ENCODE measurements at regions not wholly inside any gene's neighbourhood (a gene's known extent, or its start where the extent isn't known, plus 50 kb on each side); places are given as distances from the start of the nearest gene placed in this dataset.

DNA sequence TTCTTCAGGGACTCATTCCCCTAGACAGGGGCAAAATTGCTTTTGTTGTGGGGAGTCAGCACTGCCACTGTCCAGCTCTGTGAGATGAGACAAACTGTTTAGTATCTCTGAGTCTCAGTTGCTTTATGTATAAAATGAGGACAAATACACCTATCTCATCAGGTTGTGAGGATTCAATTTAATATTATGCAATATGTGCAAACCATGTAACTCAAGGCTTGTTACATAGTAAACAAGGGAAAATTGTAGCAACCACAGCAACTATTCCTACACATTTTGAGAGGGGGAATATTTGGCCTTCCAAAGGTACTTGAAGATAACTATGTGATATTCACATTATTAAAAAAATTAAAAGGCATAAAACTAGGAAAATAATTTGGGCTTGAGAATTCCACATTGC, 411.9 kb upstream of the SLC30A5 start:
- no peaks in the 10 kb centered on the region for H3K9me3 ChIP-seq
- in situ Hi-C loops (cut with MboI; ENCODE audit: low pct_ligation_motif_present in 1 of 4, low pct_unique_long_range_greater_than_20kb in 1 of 4, low sequenced_read_pairs in 3 of 4) = no loop called here
- no peak for DNase-seq
- intact Hi-C loops (cut with DNase I; ENCODE audit: low total_unique reads) = no loop called here
- peaks cover 0 to 17% (median 11%) of the 10 kb centered on the region in 4 donors for H3K4me1 ChIP-seq
- H3K27me3 ChIP-seq = no peaks in the 10 kb centered on the region
- H3K27ac ChIP-seq = peak overlapping the region in 1 of 4 donors; percentile 41
- no peak for TF ChIP-seq POLR2A (IDR thresholded peaks at IDR 0.05)
- no peak for TF ChIP-seq POLR2AphosphoS5 (IDR thresholded peaks at IDR 0.05)
- no peak for TF ChIP-seq EP300 (IDR thresholded peaks at IDR 0.05; ENCODE audit: low read depth)
- TF ChIP-seq, protein P1, sequence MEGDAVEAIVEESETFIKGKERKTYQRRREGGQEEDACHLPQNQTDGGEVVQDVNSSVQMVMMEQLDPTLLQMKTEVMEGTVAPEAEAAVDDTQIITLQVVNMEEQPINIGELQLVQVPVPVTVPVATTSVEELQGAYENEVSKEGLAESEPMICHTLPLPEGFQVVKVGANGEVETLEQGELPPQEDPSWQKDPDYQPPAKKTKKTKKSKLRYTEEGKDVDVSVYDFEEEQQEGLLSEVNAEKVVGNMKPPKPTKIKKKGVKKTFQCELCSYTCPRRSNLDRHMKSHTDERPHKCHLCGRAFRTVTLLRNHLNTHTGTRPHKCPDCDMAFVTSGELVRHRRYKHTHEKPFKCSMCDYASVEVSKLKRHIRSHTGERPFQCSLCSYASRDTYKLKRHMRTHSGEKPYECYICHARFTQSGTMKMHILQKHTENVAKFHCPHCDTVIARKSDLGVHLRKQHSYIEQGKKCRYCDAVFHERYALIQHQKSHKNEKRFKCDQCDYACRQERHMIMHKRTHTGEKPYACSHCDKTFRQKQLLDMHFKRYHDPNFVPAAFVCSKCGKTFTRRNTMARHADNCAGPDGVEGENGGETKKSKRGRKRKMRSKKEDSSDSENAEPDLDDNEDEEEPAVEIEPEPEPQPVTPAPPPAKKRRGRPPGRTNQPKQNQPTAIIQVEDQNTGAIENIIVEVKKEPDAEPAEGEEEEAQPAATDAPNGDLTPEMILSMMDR (IDR thresholded peaks at IDR 0.05) = no peak
- no peak overlapping the region for H3K4me3 ChIP-seq
- H3K36me3 ChIP-seq = no peaks in the 10 kb centered on the region

GRCh38 chr5:68682400-68683160, 411.2 kb upstream of the SLC30A5 start:
- intact Hi-C loops (cut with DNase I; ENCODE audit: low total_unique reads) = no loop called here
- peak; percentile 33 for DNase-seq
- peaks cover 0 to 17% (median 11%) of the 10 kb centered on the region in 4 donors for H3K4me1 ChIP-seq
- no peaks in the 10 kb centered on the region for H3K27me3 ChIP-seq
- H3K4me3 ChIP-seq = no peak overlapping the region
- WGBS, 2 donors (ENCODE audit: low coverage in 1 of 2) = 53 to 58% methylated on average over 5 to 6 of the region's 6 CpGs
- no peaks in the 10 kb centered on the region for H3K9me3 ChIP-seq
- TF ChIP-seq POLR2AphosphoS5 (IDR thresholded peaks at IDR 0.05) (no peak), POLR2A (IDR thresholded peaks at IDR 0.05) (no peak), EP300 (IDR thresholded peaks at IDR 0.05; ENCODE audit: low read depth) (no peak)
- TF ChIP-seq, protein P1 (IDR thresholded peaks at IDR 0.05) = no peak
- in situ Hi-C loops (cut with MboI; ENCODE audit: low pct_ligation_motif_present in 1 of 4, low pct_unique_long_range_greater_than_20kb in 1 of 4, low sequenced_read_pairs in 3 of 4) = no loop called here
- H3K27ac ChIP-seq = peak overlapping the region; percentile 11 to 42 (median 31)
- no peaks in the 10 kb centered on the region for H3K36me3 ChIP-seq

DNA sequence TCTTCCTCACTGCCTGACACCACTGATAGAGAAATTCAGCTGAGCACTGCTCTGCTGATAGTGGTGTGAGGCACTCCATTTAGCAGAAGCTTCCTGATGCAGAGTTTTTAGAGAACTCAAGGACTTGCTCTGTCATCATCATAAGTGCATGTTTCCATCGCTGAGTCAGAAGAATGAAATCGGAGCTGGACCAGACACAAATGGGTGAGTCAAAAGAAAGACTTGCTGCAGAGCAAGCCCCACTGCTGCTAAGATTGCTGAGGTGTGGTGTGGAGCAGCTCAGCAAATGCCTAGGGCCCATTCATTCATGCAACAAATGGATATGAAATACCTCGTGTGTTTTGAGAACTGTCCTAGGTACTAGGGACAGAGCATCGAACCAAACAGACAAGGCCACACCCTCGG, 410.2 kb upstream of the SLC30A5 start:
- H3K4me3 ChIP-seq = no peak overlapping the region
- H3K36me3 ChIP-seq = no peaks in the 10 kb centered on the region
- intact Hi-C loops (cut with DNase I; ENCODE audit: low total_unique reads) (no loop called here), in situ Hi-C loops (cut with MboI; ENCODE audit: low pct_ligation_motif_present in 1 of 4, low pct_unique_long_range_greater_than_20kb in 1 of 4, low sequenced_read_pairs in 3 of 4) (no loop called here)
- H3K27ac ChIP-seq = peak overlapping the region in 1 of 4 donors; percentile 30
- no peak for DNase-seq
- no peaks in the 10 kb centered on the region for H3K9me3 ChIP-seq
- TF ChIP-seq POLR2A (IDR thresholded peaks at IDR 0.05) = no peak
- TF ChIP-seq, protein P1 (IDR thresholded peaks at IDR 0.05) = no peak
- no peak for TF ChIP-seq EP300 (IDR thresholded peaks at IDR 0.05; ENCODE audit: low read depth)
- TF ChIP-seq POLR2AphosphoS5 (IDR thresholded peaks at IDR 0.05) = no peak
- 34 to 36% methylated on average over 3 to 5 of the region's 5 CpGs for WGBS, 2 donors (ENCODE audit: low coverage in 1 of 2)
- peaks cover 0 to 17% (median 11%) of the 10 kb centered on the region in 4 donors for H3K4me1 ChIP-seq
- H3K27me3 ChIP-seq = no peaks in the 10 kb centered on the region

DNA sequence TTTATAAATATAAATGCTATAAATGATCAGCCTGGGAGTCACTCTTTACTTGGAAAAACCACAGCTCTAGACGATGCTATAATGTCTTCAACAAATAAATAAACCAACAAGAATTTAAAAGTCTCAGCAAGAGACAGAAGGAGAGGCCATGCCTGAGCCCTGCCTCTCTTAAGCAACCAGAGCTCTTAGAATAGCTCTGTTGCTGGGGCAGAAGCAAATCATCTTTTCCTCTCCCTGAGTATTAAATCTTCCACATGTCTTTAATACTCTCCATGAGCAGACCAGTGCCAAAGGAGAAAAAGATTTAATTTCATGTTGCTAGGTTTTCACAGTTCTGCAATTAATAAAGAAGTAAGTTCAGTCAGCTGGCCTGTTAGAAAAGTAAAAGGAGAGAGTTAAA, 408.0 kb upstream of the SLC30A5 start:
- TF ChIP-seq, protein P1 (IDR thresholded peaks at IDR 0.05) = no peak
- TF ChIP-seq EP300 (IDR thresholded peaks at IDR 0.05; ENCODE audit: low read depth) (no peak), POLR2AphosphoS5 (IDR thresholded peaks at IDR 0.05) (no peak), POLR2A (IDR thresholded peaks at IDR 0.05) (no peak)
- peaks cover 0 to 17% (median 11%) of the 10 kb centered on the region in 4 donors for H3K4me1 ChIP-seq
- 31 to 60% methylated on average over 1 of the region's 1 CpG for WGBS, 2 donors (ENCODE audit: low coverage in 1 of 2)

More for the DNA sequence above, 408.0 kb upstream of the SLC30A5 start:
- Histone ChIP-seq H3K4me3 (no peak overlapping the region), H3K27me3 (no peaks in the 10 kb centered on the region), H3K9me3 (no peaks in the 10 kb centered on the region), H3K27ac (no peak overlapping the region), H3K36me3 (no peaks in the 10 kb centered on the region)
- DNase-seq = no peak
- intact Hi-C loops (cut with DNase I; ENCODE audit: low total_unique reads) (no loop called here), in situ Hi-C loops (cut with MboI; ENCODE audit: low pct_ligation_motif_present in 1 of 4, low pct_unique_long_range_greater_than_20kb in 1 of 4, low sequenced_read_pairs in 3 of 4) (no loop called here)

Measured in transverse colon (tissue), 4 donors.